Nephron progenitor cell (in vitro differentiated cells): ENCODE measurements at regions not wholly inside any gene's neighbourhood (a gene's known extent, or its start where the extent isn't known, plus 50 kb on each side); places are given as distances from the start of the nearest gene placed in this dataset.
"Not testable (repeated sequence)": the region's sequence is repeated elsewhere in the genome, so short reads cannot be mapped to it uniquely, and the experiment has no call there.

Experiments used
- DNase-seq: peaks from one replicate; pipeline ENCODE4 v3.0.0; 2021
- H3K27ac Mint-ChIP-seq: 2 replicates; pipeline ENCODE4 v1.8.0; 2021; ENCODE audit warnings: mild to moderate bottlenecking, moderate library complexity, mixed read lengths
- H3K27me3 Mint-ChIP-seq: 2 replicates; pipeline ENCODE4 v1.8.0; 2021; ENCODE audit warnings: mild to moderate bottlenecking, low read depth, mixed read lengths; ENCODE audit not compliant: poor library complexity
- H3K36me3 Mint-ChIP-seq: 2 replicates; pipeline ENCODE4 v1.8.0; 2021; ENCODE audit warnings: low read depth, mixed read lengths
- H3K4me1 Mint-ChIP-seq: 2 replicates; pipeline ENCODE4 v1.8.0; 2021; ENCODE audit warnings: mixed read lengths
- H3K4me3 Mint-ChIP-seq: 2 replicates; pipeline ENCODE4 v1.8.0; 2021; ENCODE audit warnings: mild to moderate bottlenecking, moderate library complexity, mixed read lengths
- H3K9me3 Mint-ChIP-seq: 2 replicates; pipeline ENCODE4 v1.8.0; 2021; ENCODE audit warnings: mild to moderate bottlenecking, moderate library complexity, mixed read lengths
- TF ChIP-seq, protein P1 (sequence below): fragments of 200-600 bp; sonication (generic); IDR thresholded peaks from 2 replicates; pipeline ENCODE4 v1.5.0; 2021; ENCODE audit warnings: antibody characterized with exemption

DNA sequence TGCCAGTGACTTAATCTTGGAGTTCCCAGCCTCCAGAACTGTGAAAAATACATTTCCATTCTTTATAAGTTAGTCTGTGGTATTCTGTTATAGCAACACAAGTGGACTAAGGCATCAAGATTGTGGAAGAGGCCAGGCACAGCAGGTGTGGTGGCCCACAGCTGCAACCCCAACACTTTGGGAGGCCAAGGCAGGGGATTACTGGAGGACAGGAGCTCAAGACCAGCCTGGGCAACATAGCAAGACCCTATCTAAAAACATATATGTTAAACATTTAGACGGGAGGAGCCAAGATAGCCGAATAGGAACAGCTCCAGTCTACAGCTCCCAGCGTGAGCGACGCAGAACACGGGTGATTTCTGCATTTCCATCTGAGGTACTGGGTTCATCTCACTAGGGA is 310.4 kb downstream of the FOXO1 start:
- H3K27ac Mint-ChIP-seq = peak overlapping the region; percentile 39
- no peaks in the 10 kb centered on the region for H3K36me3 Mint-ChIP-seq
- no peak for DNase-seq
- TF ChIP-seq, protein P1, sequence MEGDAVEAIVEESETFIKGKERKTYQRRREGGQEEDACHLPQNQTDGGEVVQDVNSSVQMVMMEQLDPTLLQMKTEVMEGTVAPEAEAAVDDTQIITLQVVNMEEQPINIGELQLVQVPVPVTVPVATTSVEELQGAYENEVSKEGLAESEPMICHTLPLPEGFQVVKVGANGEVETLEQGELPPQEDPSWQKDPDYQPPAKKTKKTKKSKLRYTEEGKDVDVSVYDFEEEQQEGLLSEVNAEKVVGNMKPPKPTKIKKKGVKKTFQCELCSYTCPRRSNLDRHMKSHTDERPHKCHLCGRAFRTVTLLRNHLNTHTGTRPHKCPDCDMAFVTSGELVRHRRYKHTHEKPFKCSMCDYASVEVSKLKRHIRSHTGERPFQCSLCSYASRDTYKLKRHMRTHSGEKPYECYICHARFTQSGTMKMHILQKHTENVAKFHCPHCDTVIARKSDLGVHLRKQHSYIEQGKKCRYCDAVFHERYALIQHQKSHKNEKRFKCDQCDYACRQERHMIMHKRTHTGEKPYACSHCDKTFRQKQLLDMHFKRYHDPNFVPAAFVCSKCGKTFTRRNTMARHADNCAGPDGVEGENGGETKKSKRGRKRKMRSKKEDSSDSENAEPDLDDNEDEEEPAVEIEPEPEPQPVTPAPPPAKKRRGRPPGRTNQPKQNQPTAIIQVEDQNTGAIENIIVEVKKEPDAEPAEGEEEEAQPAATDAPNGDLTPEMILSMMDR = no peak
- H3K4me1 Mint-ChIP-seq = peaks cover 41% of the 10 kb centered on the region
- H3K27me3 Mint-ChIP-seq = no peaks in the 10 kb centered on the region
- H3K4me3 Mint-ChIP-seq = peak overlapping the region; percentile 28
- peaks cover 13% of the 10 kb centered on the region for H3K9me3 Mint-ChIP-seq

DNA sequence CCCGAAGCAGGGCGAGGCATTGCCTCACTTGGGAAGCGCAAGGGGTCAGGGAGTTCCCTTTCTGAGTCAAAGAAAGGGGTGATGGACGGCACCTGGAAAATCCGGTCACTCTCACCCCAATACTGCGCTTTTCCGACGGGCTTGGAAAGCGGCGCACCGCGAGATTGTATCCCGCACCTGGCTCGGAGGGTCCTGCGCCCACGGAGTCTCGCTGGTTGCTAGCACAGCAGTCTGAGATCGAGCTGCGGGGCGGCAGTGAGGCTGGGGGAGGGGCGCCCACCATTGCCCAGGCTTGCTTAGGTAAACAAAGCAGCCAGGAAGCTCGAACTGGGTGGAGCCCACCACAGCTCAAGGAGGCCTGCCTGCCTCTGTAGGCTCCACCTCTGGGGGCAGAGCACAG is 310.0 kb downstream of the FOXO1 start:
- H3K9me3 Mint-ChIP-seq = peaks cover 13% of the 10 kb centered on the region
- peak overlapping the region; percentile 28 for H3K4me3 Mint-ChIP-seq
- H3K27me3 Mint-ChIP-seq, H3K36me3 Mint-ChIP-seq, H3K27ac Mint-ChIP-seq: not testable (repeated sequence)
- peak; percentile 44 for DNase-seq
- peaks cover 36% of the 10 kb centered on the region for H3K4me1 Mint-ChIP-seq

DNA sequence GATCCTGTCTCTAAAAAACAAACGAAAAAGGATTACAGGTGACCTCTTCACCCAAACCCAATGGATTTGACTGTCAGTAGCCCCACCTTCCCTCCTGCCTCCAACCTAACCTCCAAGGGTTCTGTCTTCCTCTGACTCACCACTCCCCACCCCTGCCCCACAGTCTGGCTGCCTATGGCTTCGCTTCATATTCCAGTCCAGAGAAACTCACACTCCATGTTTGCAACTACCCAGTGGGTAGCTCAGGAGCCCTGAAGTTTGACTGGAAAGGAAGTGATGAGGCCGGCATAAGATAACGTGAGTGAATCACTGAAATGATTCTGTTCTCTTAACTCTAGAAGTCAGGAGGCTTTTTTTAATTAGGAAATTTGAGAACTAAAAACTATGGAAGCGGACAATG is 303.9 kb downstream of the FOXO1 start:
- H3K36me3 Mint-ChIP-seq = no peaks in the 10 kb centered on the region
- H3K4me3 Mint-ChIP-seq = no peak overlapping the region
- H3K27ac Mint-ChIP-seq = no peak overlapping the region
- no peak for DNase-seq
- peaks cover 10% of the 10 kb centered on the region for H3K4me1 Mint-ChIP-seq
- no peaks in the 10 kb centered on the region for H3K27me3 Mint-ChIP-seq
- peaks cover 14% of the 10 kb centered on the region for H3K9me3 Mint-ChIP-seq
- TF ChIP-seq, protein P1 = no peak

DNA sequence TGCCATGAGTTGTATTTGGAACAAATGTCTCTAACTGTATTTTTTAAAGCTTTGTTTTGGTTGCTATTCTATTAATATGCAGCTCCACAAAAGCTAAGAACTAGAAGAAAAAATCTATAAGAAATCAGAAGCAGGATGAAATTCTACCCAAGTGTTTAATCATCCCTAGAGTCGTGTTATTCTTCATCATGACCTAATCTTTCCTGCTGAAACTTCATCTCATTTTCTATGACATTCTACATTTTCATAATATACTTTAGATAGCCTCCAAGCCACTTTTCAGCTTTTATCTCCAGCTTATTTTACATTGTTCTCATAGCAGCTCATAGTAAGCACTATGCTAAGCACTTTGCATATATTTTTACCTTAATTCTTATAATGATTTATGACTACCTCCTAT is 302.8 kb downstream of the FOXO1 start:
- Mint-ChIP-seq H3K27ac (no peak overlapping the region), H3K4me3 (no peak overlapping the region), H3K36me3 (no peaks in the 10 kb centered on the region), H3K27me3 (no peaks in the 10 kb centered on the region), H3K9me3 (peaks cover 14% of the 10 kb centered on the region), H3K4me1 (peaks cover 10% of the 10 kb centered on the region)
- DNase-seq = no peak
- TF ChIP-seq, protein P1 = no peak

DNA sequence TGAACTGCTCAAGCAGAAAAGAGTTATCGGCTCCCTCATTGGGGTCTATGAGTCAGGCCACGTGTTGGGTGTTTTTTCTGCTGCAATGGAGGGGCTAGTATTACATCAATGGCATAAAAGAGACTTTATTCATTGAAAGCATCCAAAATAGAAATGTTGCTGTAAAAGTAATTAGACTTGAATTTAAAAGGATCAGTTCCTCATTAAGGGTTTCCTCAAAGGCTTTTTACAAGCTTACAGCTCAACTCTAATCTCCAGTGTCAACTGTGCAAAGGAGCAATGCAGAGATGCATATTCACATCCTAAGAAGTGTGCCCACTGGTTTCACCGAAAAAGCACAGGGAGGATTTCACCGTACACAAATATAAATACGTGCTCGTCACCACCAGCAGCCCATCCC is 300.3 kb downstream of the FOXO1 start:
- H3K4me3 Mint-ChIP-seq = no peak overlapping the region
- no peak overlapping the region for H3K27ac Mint-ChIP-seq
- H3K27me3 Mint-ChIP-seq = peaks cover 5% of the 10 kb centered on the region
- no peak for DNase-seq
- TF ChIP-seq, protein P1 = no peak
- H3K4me1 Mint-ChIP-seq = peaks cover 25% of the 10 kb centered on the region
- H3K9me3 Mint-ChIP-seq = peaks cover 11% of the 10 kb centered on the region
- no peaks in the 10 kb centered on the region for H3K36me3 Mint-ChIP-seq

DNA sequence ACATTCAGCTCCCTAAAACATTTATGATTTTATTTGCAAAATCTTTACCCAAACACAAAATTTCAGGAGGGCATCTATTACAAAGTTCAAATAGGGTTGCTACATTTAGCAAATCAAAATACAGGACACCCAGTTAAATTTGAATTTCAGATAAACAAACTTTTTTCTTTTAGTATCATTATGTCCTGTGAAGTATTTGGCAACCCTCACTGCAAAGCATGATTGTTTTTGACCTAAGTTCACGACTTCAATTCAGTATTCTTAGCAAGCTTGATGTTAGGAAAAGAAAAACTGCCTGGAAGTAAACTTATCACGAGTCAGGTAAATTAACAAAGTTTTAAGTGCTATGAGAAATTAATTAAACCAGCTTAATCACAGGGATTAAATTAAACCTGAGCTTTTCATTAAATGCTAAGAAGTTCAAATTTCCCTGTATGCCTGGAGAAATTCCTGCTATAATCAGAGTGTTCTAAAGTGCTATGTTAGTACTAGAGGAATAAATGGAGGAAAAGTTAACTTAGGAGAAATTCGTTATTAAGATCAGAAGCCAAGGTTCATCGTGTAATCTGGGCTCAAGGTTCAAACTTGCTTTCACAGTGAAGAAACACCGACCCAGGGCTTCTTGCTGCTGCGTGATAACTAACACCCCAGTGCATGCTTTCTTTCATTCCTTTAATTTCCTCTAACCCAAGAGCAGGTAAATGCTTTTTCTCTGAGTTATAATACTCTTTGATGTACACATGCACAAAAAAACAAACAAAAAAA is 298.1 kb downstream of the FOXO1 start:
- H3K4me1 Mint-ChIP-seq = peaks cover 42% of the 10 kb centered on the region

More for the DNA sequence above, 298.1 kb downstream of the FOXO1 start:
- peaks cover under 1% of the 10 kb centered on the region for H3K9me3 Mint-ChIP-seq
- H3K27ac Mint-ChIP-seq = no peak overlapping the region
- DNase-seq = no peak
- no peaks in the 10 kb centered on the region for H3K36me3 Mint-ChIP-seq
- no peak overlapping the region for H3K4me3 Mint-ChIP-seq
- peaks cover 5% of the 10 kb centered on the region for H3K27me3 Mint-ChIP-seq
- TF ChIP-seq, protein P1 = no peak
